HG02642 (cell line): ENCODE measurements at regions not wholly inside any gene's neighbourhood (a gene's known extent, or its start where the extent isn't known, plus 50 kb on each side); places are given as distances from the start of the nearest gene placed in this dataset.
"Not testable (repeated sequence)": the region's sequence is repeated elsewhere in the genome, so short reads cannot be mapped to it uniquely, and the experiment has no call there.

Experiments used
- ATAC-seq: cut with Tn5 transposase; IDR thresholded peaks from one replicate; pipeline ENCODE4 v1.9.1; 2021; ENCODE audit warnings: mild to moderate bottlenecking; ENCODE audit not compliant: unreplicated experiment, poor library complexity

DNA sequence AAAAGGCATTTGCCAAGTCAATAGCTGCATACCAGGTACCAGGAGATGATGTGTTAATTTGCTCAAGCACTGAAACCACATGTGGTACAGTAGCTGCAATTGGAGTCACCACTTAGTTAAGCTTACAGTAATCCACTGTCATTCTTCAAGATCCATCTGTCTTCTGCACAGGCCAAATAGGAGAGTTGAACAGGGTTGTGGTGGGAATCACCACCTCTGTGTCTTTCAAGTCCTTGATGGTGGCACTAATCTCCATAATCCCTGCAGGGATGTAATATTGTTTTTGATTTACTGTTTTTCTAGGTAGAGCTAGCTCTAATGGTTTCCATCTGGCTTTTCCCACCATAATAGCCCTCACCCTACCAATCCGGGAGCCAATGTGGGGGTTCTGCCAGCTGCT lies 91.9 kb downstream of the FCRL5 start:
- ATAC-seq, result no peak

DNA sequence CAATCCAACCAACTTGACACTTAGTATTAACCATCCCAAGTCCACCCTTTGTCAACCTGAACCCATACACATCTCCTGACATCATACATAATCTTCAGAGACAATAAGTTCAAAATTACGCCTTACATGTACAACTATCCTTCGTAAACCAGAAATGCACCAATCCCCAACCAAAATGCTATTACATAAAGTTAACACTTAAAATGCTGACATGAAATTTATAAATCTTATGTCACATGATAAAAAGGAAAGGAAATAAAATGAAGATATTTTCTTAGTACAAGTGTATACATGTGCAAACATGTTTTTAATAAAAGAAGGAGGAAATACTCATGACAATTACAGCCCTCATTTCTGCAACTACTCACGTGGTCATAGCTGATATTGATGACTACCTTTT lies 95.0 kb downstream of the FCRL5 start:
- ATAC-seq, result no peak

DNA sequence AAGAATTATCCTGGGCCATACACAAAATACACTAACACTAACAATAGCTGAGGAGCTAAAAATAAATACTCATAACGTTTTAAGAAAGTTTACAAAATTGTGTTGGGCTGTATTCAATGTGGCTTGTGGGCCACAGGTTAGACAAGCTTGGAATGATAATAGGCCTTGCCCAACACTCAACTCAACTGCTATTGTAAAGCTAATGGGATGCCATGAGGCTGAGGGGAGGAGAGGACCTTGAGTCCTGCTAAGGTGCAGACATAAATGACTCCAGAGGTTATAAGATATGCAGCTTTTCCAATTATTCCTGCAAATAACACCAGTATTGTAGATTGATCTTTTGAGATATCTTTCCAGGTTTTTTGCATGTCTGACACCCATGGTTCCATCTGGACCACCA lies 97.0 kb downstream of the FCRL5 start:
- no peak for ATAC-seq

DNA sequence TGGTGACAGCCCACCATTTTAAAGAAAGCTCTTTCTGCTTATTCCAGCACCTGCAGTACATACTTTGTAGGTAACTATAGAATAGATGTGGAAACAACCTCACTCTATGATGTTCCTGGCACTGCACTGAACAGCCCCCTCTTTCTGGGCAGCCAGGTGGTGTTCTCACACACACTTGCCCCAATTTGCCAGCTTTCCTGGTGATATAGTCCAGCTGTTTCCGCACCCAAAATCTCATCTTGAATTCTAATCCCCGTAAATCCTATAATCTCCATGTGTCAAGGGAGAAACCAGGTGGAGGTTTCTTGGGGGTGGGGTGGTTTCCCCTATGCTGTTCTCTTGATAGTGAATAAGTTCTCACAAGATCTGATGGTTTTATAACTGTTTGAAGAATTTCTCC lies 102.2 kb downstream of the FCRL5 start:
- ATAC-seq, result no peak

DNA sequence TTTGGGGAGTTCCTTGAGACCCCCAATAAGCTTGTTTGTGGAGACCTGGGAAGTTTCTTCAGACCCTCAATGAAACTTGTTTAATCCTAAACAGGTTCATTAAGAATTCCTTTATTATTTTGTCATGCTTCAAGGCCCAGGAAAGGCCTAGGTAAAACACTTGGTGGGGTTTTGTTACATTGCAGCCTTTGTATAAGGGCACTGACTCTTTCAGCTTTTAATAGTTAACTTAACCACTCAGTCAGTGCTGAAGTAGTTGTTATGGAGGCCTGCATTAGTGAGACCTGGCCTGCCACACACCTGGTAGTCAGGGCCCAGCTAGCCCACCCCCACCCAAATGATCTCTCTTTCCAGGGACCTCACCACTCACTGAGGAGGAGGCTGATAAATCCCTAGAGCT lies 103.7 kb downstream of the FCRL5 start:
- no peak for ATAC-seq

DNA sequence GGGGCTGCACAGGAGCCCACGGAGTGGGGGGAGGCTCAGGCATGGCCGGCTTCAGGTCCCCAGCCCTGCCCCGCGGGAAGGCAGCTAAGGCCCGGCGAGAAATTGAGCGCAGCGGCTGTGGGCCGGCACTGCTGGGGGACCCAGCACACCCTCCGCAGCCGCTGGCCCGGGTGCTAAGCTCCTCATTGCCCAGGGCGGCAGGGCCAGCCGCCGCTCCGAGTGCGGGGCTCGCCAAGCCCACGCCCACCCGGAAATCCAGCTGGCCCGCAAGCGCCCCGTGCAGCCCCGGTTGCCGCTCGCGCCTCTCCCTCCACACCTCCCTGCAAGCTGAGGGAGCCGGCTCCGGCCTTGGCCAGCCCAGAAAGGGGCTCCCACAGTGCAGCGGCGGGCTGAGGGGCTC lies 106.0 kb downstream of the FCRL5 start:
- not testable (repeated sequence) for ATAC-seq

DNA sequence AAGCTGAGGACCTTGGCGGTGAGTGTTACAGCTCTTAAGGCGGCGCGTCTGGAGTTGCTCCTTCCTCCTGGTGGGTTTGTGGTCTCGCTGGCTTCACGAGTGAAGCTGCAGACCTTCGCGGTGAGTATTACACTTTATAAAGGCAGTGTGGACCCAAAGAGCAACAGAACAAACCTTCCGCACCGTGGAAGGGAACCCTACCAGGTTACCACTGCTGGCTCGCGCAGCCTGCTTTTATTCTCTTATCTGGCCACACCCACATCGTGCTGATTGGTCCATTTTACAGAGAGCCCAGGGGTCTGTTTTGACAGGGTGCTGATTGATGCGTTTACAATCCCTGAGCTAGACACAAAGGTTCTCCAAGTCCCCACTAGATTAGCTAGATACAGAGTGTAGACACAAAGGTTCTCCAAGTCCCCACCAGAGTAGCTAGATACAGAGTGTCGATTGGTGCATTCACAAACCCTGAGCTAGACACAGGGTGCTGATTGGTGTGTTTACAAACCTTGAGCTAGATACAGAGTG lies 106.6 kb downstream of the FCRL5 start:
- ATAC-seq, result not testable (repeated sequence)

DNA sequence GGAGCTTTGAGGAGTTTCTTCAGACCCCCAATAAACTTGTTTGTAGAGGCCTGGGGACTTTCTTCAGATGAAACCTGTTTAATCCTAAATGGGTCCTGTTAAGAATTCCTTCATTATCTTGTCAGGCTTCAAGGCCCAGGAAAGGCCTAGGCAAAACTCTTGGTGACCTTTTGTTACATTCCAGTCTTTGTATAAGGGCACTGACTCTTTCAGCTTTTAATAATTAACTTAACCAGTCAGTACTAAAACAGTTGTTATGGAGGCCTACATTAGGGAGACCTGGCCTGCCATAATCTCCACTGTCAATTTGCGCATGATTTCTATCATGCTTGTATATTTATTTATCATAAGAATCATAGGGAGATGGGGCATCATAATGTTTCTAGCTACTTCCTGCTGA lies 110.2 kb downstream of the FCRL5 start:
- no peak for ATAC-seq

DNA sequence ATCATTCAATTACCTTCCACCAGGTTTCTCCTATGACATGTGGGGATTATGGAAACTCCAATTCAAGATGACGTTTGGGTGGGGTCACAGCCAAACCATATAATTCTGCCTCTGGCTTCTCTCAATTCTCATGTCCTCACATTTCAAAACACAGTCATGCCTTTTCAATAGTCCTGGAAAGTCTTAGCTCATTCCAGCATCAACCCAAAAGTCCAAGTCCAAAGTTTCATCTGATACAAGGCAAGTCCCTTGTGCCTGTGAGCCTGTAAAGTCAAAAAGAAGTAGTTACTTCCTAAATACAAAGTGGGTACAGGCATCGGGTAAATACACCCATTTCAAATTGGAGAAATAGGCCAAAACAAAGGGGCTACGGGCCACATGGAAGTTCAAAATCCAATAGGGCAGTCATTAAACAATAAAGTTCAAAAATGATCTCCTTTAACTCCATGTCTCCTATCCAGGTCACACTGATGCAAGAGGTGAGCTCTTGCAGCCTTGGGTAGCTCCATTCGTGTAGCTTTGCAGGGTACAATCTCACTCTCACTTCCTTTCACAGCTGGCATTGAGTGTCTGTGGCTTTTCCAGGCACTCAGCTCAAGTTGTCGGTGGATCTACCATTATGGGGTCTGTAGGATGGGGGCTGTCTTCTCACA lies 112.9 kb downstream of the FCRL5 start:
- ATAC-seq, result no peak

DNA sequence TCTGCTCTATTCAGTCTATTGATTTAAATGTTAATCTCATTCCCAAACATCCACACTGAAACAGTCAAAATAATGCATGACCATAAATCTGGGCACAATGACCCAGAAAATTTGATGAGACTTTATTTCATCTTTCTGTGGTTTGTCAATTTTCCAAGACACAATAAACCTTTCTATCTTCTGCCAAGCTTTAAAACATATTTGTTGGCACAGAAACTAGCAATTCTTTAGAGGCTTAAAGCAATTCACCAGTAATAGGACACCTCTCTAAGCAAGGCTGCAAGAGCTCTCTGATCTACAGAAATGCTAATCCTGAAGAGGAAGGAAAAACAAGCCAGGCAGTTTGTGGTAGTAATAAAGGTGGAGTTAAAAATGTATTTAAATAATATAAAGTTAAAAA lies 113.7 kb downstream of the FCRL5 start:
- no peak for ATAC-seq

DNA sequence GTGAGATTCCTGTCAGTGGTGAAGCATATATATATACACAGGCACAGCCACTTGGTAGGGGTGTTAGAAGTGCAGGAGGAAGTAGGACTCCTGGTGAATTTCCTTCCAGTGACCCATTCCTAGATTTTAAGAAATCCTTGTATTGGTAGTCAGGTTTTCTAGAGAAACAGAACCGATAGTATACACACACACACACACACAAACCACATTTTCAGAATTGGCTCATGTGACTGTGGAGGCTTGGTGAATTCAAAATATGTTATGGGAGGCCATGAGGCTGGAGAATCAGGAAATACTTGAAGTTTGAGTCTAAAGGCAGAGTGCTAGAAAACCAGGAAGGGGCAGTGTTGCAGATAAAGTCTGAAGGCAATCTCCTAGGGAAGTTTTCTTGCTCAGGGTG lies 114.2 kb downstream of the FCRL5 start:
- ATAC-seq, result no peak

DNA sequence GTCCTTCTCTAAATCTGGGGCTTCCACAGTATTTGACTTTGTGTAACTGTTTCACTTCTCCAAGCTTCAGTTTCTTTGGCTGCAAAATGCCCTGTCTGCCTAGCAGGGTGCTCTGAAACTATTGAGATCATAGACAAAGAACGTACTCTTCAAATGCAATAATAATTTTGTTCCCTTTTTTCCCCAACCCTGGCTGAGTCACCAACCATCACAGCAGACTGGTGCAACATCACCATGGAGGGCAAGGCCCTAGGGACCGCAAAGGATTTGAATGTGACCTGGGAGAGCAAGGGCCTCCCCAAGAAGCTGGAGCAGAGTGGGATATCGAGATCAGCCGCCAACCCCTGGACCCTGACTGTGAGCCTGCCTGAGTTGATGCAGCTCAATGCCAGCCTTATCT lies 115.0 kb downstream of the FCRL5 start:
- no peak for ATAC-seq

DNA sequence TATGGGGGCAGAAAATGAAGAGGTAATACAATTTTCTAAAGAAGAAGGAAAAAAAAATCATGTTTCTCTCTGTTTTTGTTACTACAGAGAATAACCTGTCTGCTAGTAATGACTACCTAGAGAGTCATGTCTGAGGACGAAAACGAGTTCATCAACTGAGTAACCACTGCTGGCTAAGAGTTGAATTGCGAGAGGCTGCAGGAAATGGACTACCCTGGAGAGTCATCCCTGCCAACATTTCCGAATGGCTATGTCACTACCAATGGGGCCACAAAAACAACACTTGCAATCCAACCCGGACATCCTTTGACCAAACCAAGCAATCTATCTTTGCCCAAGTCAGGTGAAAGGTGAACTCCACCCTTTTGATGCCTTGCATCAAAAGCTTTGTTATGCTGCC lies 120.6 kb downstream of the FCRL5 start:
- no peak for ATAC-seq

DNA sequence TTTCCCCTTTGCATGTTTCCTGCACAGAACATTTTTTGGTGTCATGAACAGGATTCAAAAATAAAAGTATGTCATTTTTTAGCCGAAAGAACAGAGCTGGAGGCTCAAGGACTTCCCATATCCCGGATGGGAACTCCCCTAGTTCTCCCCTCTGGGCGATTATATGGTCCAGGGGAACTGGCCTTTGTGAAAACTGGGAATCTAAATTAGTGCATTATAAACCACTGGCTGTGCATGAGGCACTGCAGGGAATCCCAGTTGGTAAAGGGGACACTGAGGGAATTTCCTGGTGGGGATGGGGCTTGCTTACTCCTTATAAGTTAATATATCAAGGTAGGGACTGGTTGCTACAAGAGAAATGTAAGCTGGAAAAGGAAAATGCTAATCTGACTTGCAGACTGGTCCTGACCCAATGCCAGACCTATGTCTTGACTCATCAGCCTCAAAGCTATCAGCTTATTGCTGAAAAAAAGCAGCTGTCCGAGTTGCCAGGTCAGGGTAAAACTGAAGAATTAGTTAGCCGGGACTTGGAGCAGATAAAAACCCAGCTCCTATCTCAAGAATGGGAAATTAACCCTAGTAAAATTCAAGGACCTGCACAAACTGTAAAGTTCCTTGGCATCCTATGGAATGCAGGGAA lies 122.6 kb downstream of the FCRL5 start:
- no peak for ATAC-seq

DNA sequence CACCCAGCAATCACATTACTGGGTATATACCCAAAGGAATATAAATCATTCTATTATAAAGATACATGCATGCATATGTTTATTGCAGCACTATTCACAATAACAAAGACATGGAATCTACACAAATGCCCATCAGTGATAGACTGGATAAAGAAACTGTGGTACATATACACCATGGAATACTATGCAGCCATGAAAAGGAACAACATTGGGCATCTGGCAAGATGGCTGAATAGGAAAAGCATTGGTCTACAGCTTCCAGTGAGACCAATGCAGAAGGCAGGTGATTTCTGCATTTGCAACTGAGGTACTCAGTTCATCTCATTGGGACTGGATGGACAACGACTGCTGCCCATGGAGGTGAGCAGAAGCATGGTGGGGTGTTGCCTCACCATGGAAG lies 128.6 kb downstream of the FCRL5 start:
- ATAC-seq, result not testable (repeated sequence)

DNA sequence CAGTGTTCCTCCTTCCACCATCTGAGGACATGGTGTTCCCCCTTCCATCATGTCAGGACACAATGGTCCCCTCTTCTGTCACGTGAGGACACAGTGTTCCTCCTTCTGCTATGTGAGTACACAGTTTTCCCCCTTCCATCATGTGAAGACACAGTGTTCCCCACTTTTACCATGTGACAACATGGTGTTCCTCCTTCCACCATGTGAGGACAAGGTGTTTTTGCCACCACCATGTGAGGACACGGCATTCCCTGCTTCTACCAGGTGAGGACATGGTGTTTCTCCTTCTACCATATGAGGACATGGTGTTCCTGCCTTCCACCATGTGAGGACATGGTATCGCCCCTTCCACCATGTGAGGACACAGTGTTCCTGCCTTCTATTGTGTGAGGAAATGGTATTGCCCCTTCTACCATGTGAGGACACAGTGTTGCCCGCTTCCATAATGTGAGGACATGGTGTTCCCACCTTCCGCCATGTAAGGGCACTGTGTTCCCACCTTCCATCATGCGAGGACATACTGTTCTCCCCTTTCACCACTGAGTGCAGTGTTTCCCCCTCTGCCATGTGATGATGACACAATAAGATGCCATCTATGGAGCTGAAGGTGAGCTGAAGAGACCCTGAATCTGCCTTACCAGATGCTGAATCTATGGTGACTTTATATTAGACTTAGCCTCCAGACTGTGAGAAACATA lies 132.3 kb downstream of the FCRL5 start:
- no peak for ATAC-seq

DNA sequence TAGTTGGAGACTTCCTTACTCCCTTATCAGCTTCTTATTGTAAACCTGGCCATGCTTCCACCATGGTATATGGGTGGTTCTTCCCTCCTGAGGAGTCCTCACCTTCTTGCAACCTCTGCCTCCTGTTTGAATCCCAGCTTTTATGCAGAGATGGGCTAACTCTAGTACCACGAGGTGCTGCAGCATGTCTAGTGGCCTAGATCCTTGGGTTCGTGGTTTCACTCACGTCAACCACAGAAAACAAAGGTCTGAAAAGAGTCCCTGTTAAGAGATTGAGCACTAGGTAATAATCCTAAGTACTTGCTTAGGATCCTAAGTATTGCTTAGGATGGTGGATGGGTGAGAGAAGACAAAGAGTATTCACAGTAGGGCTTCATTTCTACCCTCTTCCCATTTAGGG lies 133.7 kb downstream of the FCRL5 start:
- ATAC-seq, result no peak

DNA sequence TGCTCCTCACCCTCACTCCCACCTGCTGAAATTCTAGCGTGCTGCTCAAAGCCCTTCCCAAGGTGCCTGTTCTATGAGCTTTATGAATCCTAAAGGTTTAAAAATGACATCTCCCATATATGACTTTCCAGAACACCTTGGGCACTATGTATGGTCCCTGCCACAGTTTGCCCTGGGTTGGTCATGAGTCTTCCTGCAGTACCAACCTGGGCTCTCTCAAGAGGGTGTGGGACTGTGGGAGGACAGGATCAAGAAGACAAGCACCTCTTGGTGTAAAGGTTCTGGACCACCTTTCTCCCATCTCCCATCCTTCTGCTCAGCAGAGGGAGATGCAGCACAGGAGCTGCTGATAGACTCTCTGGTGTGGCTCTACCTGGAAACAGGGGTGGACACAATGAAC lies 134.1 kb downstream of the FCRL5 start:
- ATAC-seq, result no peak

DNA sequence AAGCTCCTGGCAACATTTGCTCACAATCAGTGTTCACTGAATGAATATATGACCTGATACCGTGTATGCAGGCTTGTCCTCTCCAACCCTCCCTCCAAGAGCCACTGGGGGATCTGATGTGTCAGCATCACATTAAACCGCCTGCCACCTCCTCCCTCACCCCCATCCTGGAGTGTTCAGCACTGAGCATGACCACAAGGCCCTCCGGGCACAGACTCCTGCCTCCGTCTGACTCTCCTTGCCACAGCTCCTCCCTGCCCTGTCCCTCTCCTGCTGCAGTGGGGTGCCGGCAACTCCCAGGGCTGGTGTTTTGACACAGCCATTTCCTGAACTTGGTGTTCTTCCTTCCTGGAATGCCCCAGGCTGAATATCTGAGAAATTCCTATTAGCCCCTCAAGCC lies 136.7 kb downstream of the FCRL5 start:
- ATAC-seq, result no peak

DNA sequence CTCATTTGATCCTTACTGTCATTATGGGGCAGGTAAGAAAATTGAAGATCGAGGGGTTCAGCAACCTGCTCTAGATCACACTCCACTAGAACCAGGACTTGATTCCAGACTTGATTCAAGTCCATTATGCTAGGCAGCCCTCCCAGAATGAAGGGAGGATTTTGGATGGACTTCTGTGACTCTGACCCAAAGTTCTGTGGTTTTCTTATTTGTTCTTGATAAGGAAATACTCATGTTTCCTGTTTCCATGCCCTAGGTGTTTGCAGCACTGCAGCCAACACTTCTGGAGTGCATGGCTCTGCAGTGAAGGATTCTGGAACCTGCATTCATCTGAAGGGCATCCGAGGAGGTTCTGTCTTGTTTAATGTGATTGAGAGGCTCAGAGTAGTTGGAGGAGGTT lies 140.0 kb downstream of the FCRL5 start:
- ATAC-seq, result no peak

DNA sequence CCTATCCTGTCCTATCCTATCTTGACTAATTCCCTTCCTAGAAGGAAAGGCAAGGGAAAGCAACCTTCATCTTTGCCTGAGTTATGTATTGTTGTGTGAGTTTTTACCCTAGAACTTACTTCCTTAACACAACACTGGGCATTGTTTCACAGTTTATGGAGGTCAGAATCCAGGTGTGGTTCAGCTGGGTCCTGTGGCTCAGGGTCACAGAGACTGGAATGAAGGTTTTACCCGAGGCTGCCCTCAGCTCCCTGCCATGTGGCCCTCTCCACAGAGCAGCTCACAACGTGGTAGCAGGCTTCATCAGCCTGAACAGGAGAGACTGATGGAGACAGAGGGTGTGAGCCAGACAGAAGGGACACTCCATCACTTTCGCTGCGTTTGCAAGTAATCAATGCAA lies 140.5 kb downstream of the FCRL5 start:
- ATAC-seq, result no peak

DNA sequence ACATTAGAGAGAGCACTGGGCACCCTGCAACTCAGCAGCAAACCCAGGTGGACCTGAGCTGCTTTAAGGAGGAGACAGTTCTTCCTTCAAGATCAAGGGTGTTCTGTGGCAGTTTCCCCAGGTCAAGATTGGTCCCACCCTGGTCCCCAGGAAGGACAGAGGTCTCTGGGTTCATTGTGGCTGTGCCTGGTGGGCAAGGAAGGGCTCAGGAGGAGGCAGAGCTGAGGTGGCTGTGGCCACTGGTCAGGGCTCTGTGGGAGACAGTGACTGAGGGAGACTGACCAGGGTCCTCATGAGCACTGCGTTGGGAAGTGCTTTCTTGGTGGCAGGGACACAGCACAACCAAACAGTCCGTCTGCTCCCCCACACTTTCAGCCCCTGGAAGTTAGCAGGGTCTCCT lies 141.3 kb downstream of the FCRL5 start:
- ATAC-seq, result no peak
